OCI-LY7 (cell line): ENCODE measurements at regions not wholly inside any gene's neighbourhood (a gene's known extent, or its start where the extent isn't known, plus 50 kb on each side); places are given as distances from the start of the nearest gene placed in this dataset.

ENCODE experiments used
- BruUV-seq: library from RNA; stranded (reverse); fragments of 400-500 nt; replicated peaks from 2 replicates; lab custom pipeline; 2021; lab: Mats Ljungman, UMichigan
- CTCF ChIA-PET: fragments of 300-600 bp; sonication (Branson Sonifier 250); formaldehyde crosslinking; loops from one replicate; lab custom pipeline; 2022; ENCODE audit warnings: antibody characterized with exemption; ENCODE audit not compliant: unreplicated experiment; lab: Charles Lee
- POLR2A ChIA-PET: fragments of 300-600 bp; sonication (Branson Sonifier 250); formaldehyde crosslinking; loops from one replicate; lab custom pipeline; 2022; ENCODE audit warnings: antibody characterized with exemption; lab: Charles Lee
- DNase-seq: peaks from one replicate; pipeline ENCODE4 v3.0.0-alpha.2; 2015; ENCODE audit warnings: low spot score
- H2AFZ ChIP-seq: fragments of 200-600 bp; sonication (generic), shearing (Covaris generic); 2 replicates; pipeline ENCODE4 v1.6.1; 2014; ENCODE audit warnings: mild to moderate bottlenecking, antibody characterized with exemption, low read length, moderate library complexity
- H3K27ac ChIP-seq: fragments of 200-600 bp; sonication (generic); 2 replicates; pipeline ENCODE4 v1.5.1; 2014; ENCODE audit warnings: mixed run types, low read depth, mild to moderate bottlenecking, moderate library complexity, low read length, inconsistent platforms; ENCODE audit not compliant: poor library complexity, severe bottlenecking
- H3K36me3 ChIP-seq: fragments of 200-600 bp; sonication (generic); 2 replicates; pipeline ENCODE4 v1.6.1; 2014; ENCODE audit warnings: mild to moderate bottlenecking, antibody characterized with exemption, low read length, moderate library complexity, mixed read lengths; ENCODE audit not compliant: insufficient read depth
- H3K4me1 ChIP-seq: fragments of 200-600 bp; sonication (generic); 2 replicates; pipeline ENCODE4 v1.5.1; 2014; ENCODE audit warnings: mild to moderate bottlenecking, low read length; ENCODE audit not compliant: insufficient read depth, poor library complexity, severe bottlenecking
- H3K4me2 ChIP-seq: fragments of 200-600 bp; sonication (generic); 2 replicates; pipeline ENCODE4 v1.6.1; 2014; ENCODE audit warnings: mild to moderate bottlenecking, low read length
- H3K4me3 ChIP-seq: fragments of 200-600 bp; sonication (generic); 2 replicates; pipeline ENCODE4 v1.5.1; 2014; ENCODE audit warnings: mild to moderate bottlenecking, low read depth, low read length; ENCODE audit not compliant: poor library complexity, severe bottlenecking
- H3K79me2 ChIP-seq: fragments of 200-600 bp; sonication (generic); 2 replicates; pipeline ENCODE4 v1.6.1; 2016; ENCODE audit warnings: low read depth, mild to moderate bottlenecking, low read length, moderate library complexity, mixed read lengths; ENCODE audit not compliant: insufficient read depth
- H3K9me2 ChIP-seq: fragments of 200-600 bp; sonication (generic); 2 replicates; pipeline ENCODE4 v1.6.1; 2016; ENCODE audit warnings: mild to moderate bottlenecking, low read length, mixed read lengths; ENCODE audit not compliant: insufficient read depth
- H3K9me3 ChIP-seq: fragments of 200-600 bp; sonication (generic); 2 replicates; pipeline ENCODE4 v1.6.1; 2014; ENCODE audit warnings: mild to moderate bottlenecking, mixed run types, low read length, mixed read lengths
- H4K20me1 ChIP-seq: fragments of 200-600 bp; sonication (generic); 2 replicates; pipeline ENCODE4 v1.6.1; 2014; ENCODE audit warnings: mild to moderate bottlenecking, antibody characterized with exemption, low read length, moderate library complexity, mixed read lengths; ENCODE audit not compliant: insufficient read depth
- CTCF ChIP-seq: fragments of 200-600 bp; sonication (generic); conservative IDR thresholded peaks from 2 replicates; pipeline ENCODE4 v1.5.1; 2014; ENCODE audit warnings: mild to moderate bottlenecking, antibody characterized with exemption, low read length, moderate library complexity, mixed read lengths
- EZH2phosphoT487 ChIP-seq: fragments of 200-600 bp; sonication (generic); IDR thresholded peaks from 2 replicates; pipeline ENCODE4 v1.6.1; 2018; ENCODE audit warnings: low read depth, borderline replicate concordance, mild to moderate bottlenecking, mixed run types, antibody characterized with exemption, low read length, moderate library complexity, mixed read lengths
- intact Hi-C: fragments of 100-400 bp; cut with micrococcal nuclease; formaldehyde crosslinking; loops from one replicate; pipeline ENCODE4 v1.10.0; 2022; ENCODE audit not compliant: unreplicated experiment

GRCh38 chr6:49370518-49370917 is 92.5 kb downstream of the MMUT start:
- no peak overlapping the region for H3K4me3 ChIP-seq
- H3K79me2 ChIP-seq = no peaks in the 10 kb centered on the region
- CTCF ChIA-PET = no interaction called here
- H3K27ac ChIP-seq = no peak overlapping the region
- no peaks in the 10 kb centered on the region for H3K36me3 ChIP-seq
- no peak for DNase-seq
- no peaks in the 10 kb centered on the region for H3K9me2 ChIP-seq
- TF ChIP-seq CTCF = no peak
- no peak for TF ChIP-seq EZH2phosphoT487
- intact Hi-C loops = no loop called here
- H4K20me1 ChIP-seq = no peaks in the 10 kb centered on the region
- POLR2A ChIA-PET = no interaction called here
- H3K4me1 ChIP-seq = no peaks in the 10 kb centered on the region
- H3K4me2 ChIP-seq = no peak overlapping the region
- no TSS peak for BruUV-seq
- H2AFZ ChIP-seq = no peak overlapping the region
- no peaks in the 10 kb centered on the region for H3K9me3 ChIP-seq

DNA sequence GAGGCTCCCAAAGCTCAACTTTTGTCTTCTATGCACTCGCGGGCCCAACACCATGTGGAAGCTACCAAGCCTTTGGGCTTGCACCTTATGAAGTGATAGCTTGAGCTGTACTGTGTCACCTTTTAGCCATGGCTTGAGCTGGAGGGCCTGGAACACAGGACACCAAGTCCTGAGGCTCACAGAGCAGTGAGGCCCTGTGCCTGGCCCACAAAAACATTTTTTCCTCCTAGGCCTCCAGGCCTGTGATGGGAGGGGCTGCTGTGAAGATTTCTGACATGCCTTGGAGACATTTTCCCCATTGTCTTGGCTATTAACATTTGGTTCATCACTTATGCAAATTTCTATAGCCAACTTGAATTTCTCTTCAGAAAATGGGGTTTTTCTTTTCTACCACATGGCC is 96.5 kb downstream of the MMUT start:
- no peak for TF ChIP-seq EZH2phosphoT487
- no peaks in the 10 kb centered on the region for H3K79me2 ChIP-seq
- POLR2A ChIA-PET = no interaction called here
- no peak overlapping the region for H2AFZ ChIP-seq
- BruUV-seq = no TSS peak
- H4K20me1 ChIP-seq = no peaks in the 10 kb centered on the region
- H3K36me3 ChIP-seq = no peaks in the 10 kb centered on the region
- intact Hi-C loops = no loop called here
- no peak for DNase-seq
- H3K4me1 ChIP-seq = no peaks in the 10 kb centered on the region
- no peak overlapping the region for H3K4me3 ChIP-seq
- no peak overlapping the region for H3K27ac ChIP-seq
- no peaks in the 10 kb centered on the region for H3K9me3 ChIP-seq
- CTCF ChIA-PET = no interaction called here
- no peaks in the 10 kb centered on the region for H3K9me2 ChIP-seq
- no peak overlapping the region for H3K4me2 ChIP-seq

GRCh38 chr6:49348561-49348960 is 114.5 kb downstream of the MMUT start:
- Histone ChIP-seq H3K79me2 (no peaks in the 10 kb centered on the region), H3K9me2 (no peaks in the 10 kb centered on the region), H3K36me3 (no peaks in the 10 kb centered on the region), H2AFZ (no peak overlapping the region), H3K27ac (no peak overlapping the region), H3K4me3 (no peak overlapping the region), H3K4me1 (no peaks in the 10 kb centered on the region), H3K4me2 (no peak overlapping the region), H3K9me3 (no peaks in the 10 kb centered on the region), H4K20me1 (no peaks in the 10 kb centered on the region)
- ChIA-PET POLR2A (interaction anchor here (0.7 kb wide), 1 partner anchor 494 kb away, joined by 3 read pairs; no protein-coding TSS in a partner anchor), CTCF (no interaction called here)
- intact Hi-C loops = no loop called here
- no TSS peak for BruUV-seq
- TF ChIP-seq CTCF (no peak), EZH2phosphoT487 (no peak)
- no peak for DNase-seq
